H1 (cell line): ENCODE measurements at regions not wholly inside any gene's neighbourhood (a gene's known extent, or its start where the extent isn't known, plus 50 kb on each side); places are given as distances from the start of the nearest gene placed in this dataset.

ENCODE experiments used
- CTCF ChIA-PET: fragments of 300-600 bp; sonication (Branson Sonifier 250); formaldehyde crosslinking; loops from one replicate; lab custom pipeline; 2021; ENCODE audit not compliant: partially characterized antibody; lab: Charles Lee
- POLR2A ChIA-PET: fragments of 300-600 bp; sonication (Branson Sonifier 250); formaldehyde crosslinking; loops from one replicate; lab custom pipeline; 2021; ENCODE audit warnings: inconsistent platforms; ENCODE audit not compliant: partially characterized antibody; lab: Charles Lee
- DNase-seq, 2 experiments: peaks; one replicate each; pipeline versions ENCODE4 v3.0.0 to v3.0.0-alpha.2; 2010 to 2022; ENCODE audit warnings: low spot score in 2 of 2, low read depth in 1 of 2, mixed read lengths in 1 of 2
- FAIRE-seq: peaks from 2 replicates; lab custom pipeline; 2011; peaks lifted over from hg19 to GRCh38; lab: Jason Lieb, UNC
- H2AFZ ChIP-seq: 2 replicates; pipeline ENCODE4 v1.8.1; 2012; ENCODE audit warnings: low read length, inconsistent platforms
- H2AK5ac ChIP-seq: 2 replicates; pipeline ENCODE4 v1.6.1; 2013; ENCODE audit warnings: low read depth, low read length
- H2BK120ac ChIP-seq: replicated peaks from 2 replicates; pipeline ENCODE3; 2013; ENCODE audit warnings: low read depth, low read length, inconsistent platforms
- H2BK12ac ChIP-seq: 2 replicates; pipeline ENCODE4 v1.6.1; 2013; ENCODE audit warnings: low read depth, low read length
- H2BK15ac ChIP-seq: 2 replicates; pipeline ENCODE4 v1.6.1; 2013; ENCODE audit warnings: low read length
- H2BK20ac ChIP-seq: 2 replicates; pipeline ENCODE4 v1.6.1; 2013; ENCODE audit warnings: low read length
- H2BK5ac ChIP-seq: 2 replicates; pipeline ENCODE4 v1.6.1; 2013; ENCODE audit warnings: low read depth, low read length
- H3K14ac ChIP-seq: 2 replicates; pipeline ENCODE4 v1.6.1; 2013; ENCODE audit warnings: inconsistent platforms; ENCODE audit not compliant: insufficient read length
- H3K18ac ChIP-seq: 2 replicates; pipeline ENCODE4 v1.6.1; 2013; ENCODE audit warnings: low read length; ENCODE audit errors: extremely low read depth
- H3K23ac ChIP-seq: 2 replicates; pipeline ENCODE4 v1.6.1; 2013; ENCODE audit warnings: inconsistent platforms; ENCODE audit not compliant: insufficient read length
- H3K23me2 ChIP-seq: 2 replicates; pipeline ENCODE4 v1.6.1; 2013; ENCODE audit warnings: low read depth, low read length
- H3K27ac ChIP-seq: 2 replicates; pipeline ENCODE4 v1.6.1; 2011; ENCODE audit warnings: low read depth, low read length, inconsistent platforms
- H3K27me3 ChIP-seq, 4 experiments: replicated peaks in 1 of 4; 1 replicate in 1 of 4; 2 replicates in 3 of 4; pipeline versions ENCODE4 v1.6.1 to v1.8.1; 2011 to 2013; ENCODE audit warnings: low read length in 3 of 4, mild to moderate bottlenecking in 3 of 4, inconsistent platforms in 2 of 4, mixed read lengths in 2 of 4, moderate library complexity in 1 of 4; ENCODE audit not compliant: control insufficient read depth in 3 of 4, insufficient read depth in 3 of 4; ENCODE audit errors: extremely low read depth in 1 of 4
- H3K36me3 ChIP-seq, 4 experiments: 2 replicates each; pipeline versions ENCODE4 v1.6.1 to v1.8.1; 2011 to 2013; ENCODE audit warnings: mild to moderate bottlenecking in 4 of 4, low read length in 3 of 4, moderate library complexity in 2 of 4, control low read depth in 1 of 4, inconsistent platforms in 1 of 4; ENCODE audit not compliant: insufficient read depth in 4 of 4, control insufficient read depth in 2 of 4
- H3K4ac ChIP-seq: replicated peaks from 2 replicates; pipeline ENCODE3; 2013; ENCODE audit warnings: low read length, low read depth, mixed read lengths, inconsistent platforms; ENCODE audit not compliant: insufficient read length
- H3K4me1 ChIP-seq, 4 experiments: replicated peaks in 1 of 4; 1 replicate in 1 of 4; 2 replicates in 3 of 4; pipeline versions ENCODE4 v1.6.1 to v1.8.1; 2011 to 2013; ENCODE audit warnings: low read length in 3 of 4, inconsistent platforms in 2 of 4, mixed read lengths in 1 of 4; ENCODE audit not compliant: insufficient read depth in 4 of 4, control insufficient read depth in 3 of 4
- H3K4me2 ChIP-seq, 2 experiments: 2 replicates each; pipeline versions ENCODE4 v1.6.1 to v1.8.1; 2011 to 2013; ENCODE audit warnings: low read depth in 2 of 2, low read length in 2 of 2, control low read depth in 1 of 2, inconsistent platforms in 1 of 2, mild to moderate bottlenecking in 1 of 2; ENCODE audit not compliant: insufficient read depth in 1 of 2
- H3K4me3 ChIP-seq, 4 experiments: fragments of 200-600, 300-600 bp in 1 of 4; sonication (generic), shearing (Covaris generic), sonication (Bioruptor Twin) in 1 of 4; 2 replicates each; pipeline versions ENCODE4 v1.5.1 to v1.8.1; 2011 to 2016; ENCODE audit warnings: low read length in 4 of 4, low read depth in 3 of 4, control low read depth in 2 of 4, inconsistent platforms in 2 of 4, mild to moderate bottlenecking in 2 of 4, mixed read lengths in 1 of 4, moderate library complexity in 1 of 4; ENCODE audit not compliant: insufficient read depth in 2 of 4; ENCODE audit errors: extremely low read depth in 1 of 4
- H3K56ac ChIP-seq: replicated peaks from 2 replicates; pipeline ENCODE3; 2013; ENCODE audit warnings: low read depth, mild to moderate bottlenecking, mixed read lengths, low read length, inconsistent platforms; ENCODE audit not compliant: insufficient read length
- H3K79me1 ChIP-seq: 2 replicates; pipeline ENCODE4 v1.6.1; 2013; ENCODE audit warnings: low read depth, low read length, control low read depth
- H3K79me2 ChIP-seq, 2 experiments: 2 replicates each; pipeline versions ENCODE4 v1.6.1 to v1.8.1; 2012 to 2013; ENCODE audit warnings: low read length in 2 of 2, mild to moderate bottlenecking in 2 of 2, inconsistent platforms in 1 of 2; ENCODE audit not compliant: insufficient read depth in 2 of 2, control insufficient read depth in 1 of 2
- H3K9ac ChIP-seq, 4 experiments: replicated peaks in 1 of 4; 1 replicate in 1 of 4; 2 replicates in 3 of 4; pipeline versions ENCODE4 v1.6.1 to v1.8.1; 2011 to 2013; ENCODE audit warnings: low read depth in 3 of 4, low read length in 3 of 4, control low read depth in 2 of 4, mild to moderate bottlenecking in 2 of 4, moderate library complexity in 2 of 4, inconsistent platforms in 1 of 4; ENCODE audit errors: extremely low read depth in 1 of 4
- H3K9me3 ChIP-seq, 2 experiments: 2 replicates each; pipeline versions ENCODE4 v1.6.1 to v1.8.1; 2012 to 2013; ENCODE audit warnings: mild to moderate bottlenecking in 2 of 2, moderate library complexity in 2 of 2, control low read depth in 1 of 2, inconsistent platforms in 1 of 2, low read depth in 1 of 2, low read length in 1 of 2, mixed read lengths in 1 of 2; ENCODE audit not compliant: insufficient read depth in 2 of 2
- H4K20me1 ChIP-seq, 2 experiments: replicated peaks in 1 of 2; 2 replicates each; pipeline versions ENCODE3 to v1.8.1; 2011 to 2013; ENCODE audit warnings: inconsistent platforms in 2 of 2, low read length in 2 of 2, mild to moderate bottlenecking in 1 of 2; ENCODE audit not compliant: insufficient read depth in 2 of 2, control insufficient read depth in 1 of 2
- H4K5ac ChIP-seq: 2 replicates; pipeline ENCODE4 v1.6.1; 2013; ENCODE audit warnings: low read length, low read depth, mixed read lengths, inconsistent platforms; ENCODE audit not compliant: insufficient read length
- H4K8ac ChIP-seq: 2 replicates; pipeline ENCODE4 v1.8.0; 2013; ENCODE audit warnings: mild to moderate bottlenecking, moderate library complexity, low read length, inconsistent platforms; ENCODE audit not compliant: insufficient read depth; ENCODE audit errors: extremely low read depth
- H4K91ac ChIP-seq: replicated peaks from 2 replicates; pipeline ENCODE3; 2013; ENCODE audit warnings: low read length, mixed read lengths, inconsistent platforms; ENCODE audit not compliant: insufficient read length
- CTBP2 ChIP-seq: IDR thresholded peaks from 2 replicates; pipeline ENCODE4 v1.7.0; 2011; ENCODE audit warnings: borderline replicate concordance, mild to moderate bottlenecking, moderate library complexity, mixed read lengths, low read length; ENCODE audit not compliant: insufficient read depth, insufficient read length
- EP300 ChIP-seq, 2 experiments: IDR thresholded peaks; 1 replicate in 1 of 2; 2 replicates in 1 of 2; pipeline ENCODE4 v1.6.1; 2011 to 2012; ENCODE audit warnings: low read depth in 2 of 2, low read length in 2 of 2, mild to moderate bottlenecking in 2 of 2, borderline replicate concordance in 1 of 2, inconsistent platforms in 1 of 2, moderate library complexity in 1 of 2
- SRF ChIP-seq: IDR thresholded peaks from 2 replicates; pipeline ENCODE4 v1.6.1; 2011; ENCODE audit warnings: mild to moderate bottlenecking, low read depth, low read length, moderate library complexity
- TAF7 ChIP-seq: optimal IDR thresholded peaks from 2 replicates; pipeline ENCODE3; 2011; ENCODE audit warnings: low read depth, mild to moderate bottlenecking, inconsistent platforms, low read length, moderate library complexity, borderline replicate concordance
- WGBS, 2 experiments: shearing (Covaris generic) in 1 of 2; methylation state at CpG; one replicate each; pipeline versions ENCODE4 v1.1.6 to v1.1.7; 2013 to 2015; ENCODE audit warnings: low lambda C conversion rate in 2 of 2, mixed read lengths in 2 of 2, inconsistent platforms in 1 of 2, low coverage in 1 of 2, missing lambda C conversion rate in 1 of 2; ENCODE audit not compliant: insufficient replicate concordance in 2 of 2, insufficient coverage in 1 of 2, insufficient read length in 1 of 2; ENCODE audit errors: extremely low coverage in 1 of 2, missing lambda C conversion rate in 1 of 2; 5-methylcytosine and 5-hydroxymethylcytosine counted together
- TF ChIP-seq, protein P1 (sequence below): IDR thresholded peaks from 2 replicates; pipeline ENCODE4 v1.6.1; 2012; ENCODE audit warnings: inconsistent platforms

DNA sequence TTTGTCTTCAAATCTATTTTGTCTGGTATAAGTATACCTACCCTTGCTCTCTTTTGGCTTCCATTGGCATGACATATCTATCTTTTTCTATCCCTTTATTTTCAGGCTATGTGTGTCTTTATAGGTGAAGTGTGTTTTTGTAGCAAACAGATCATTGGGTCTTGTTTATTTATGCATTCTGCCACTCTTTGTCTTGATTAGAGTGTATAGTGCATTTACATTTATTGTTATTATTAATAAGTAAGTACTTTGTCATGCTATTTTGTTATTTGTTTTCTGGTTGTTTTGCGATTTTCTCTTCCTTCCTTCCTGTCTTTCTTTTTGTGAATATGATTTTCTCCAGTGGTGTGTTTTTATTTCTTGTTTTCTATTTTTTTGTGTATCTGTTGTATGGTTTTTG, 188.6 kb downstream of the GLUD2 start:
- H3K79me2 ChIP-seq: no peaks in the 10 kb centered on the region
- ChIA-PET POLR2A (no interaction called here), CTCF (no interaction called here)
- WGBS, 2 experiments: 100% methylated on average over 1 of the region's 1 CpG; no CpG with 5 or more reads in 1 of the 2 experiments
- H3K4me2 ChIP-seq: no peak overlapping the region
- no peak overlapping the region for H3K4ac ChIP-seq
- H3K27ac ChIP-seq: no peak overlapping the region
- no peak overlapping the region for H2BK12ac ChIP-seq
- no peaks in the 10 kb centered on the region for H3K4me1 ChIP-seq
- no peaks in the 10 kb centered on the region for H3K36me3 ChIP-seq
- H4K91ac ChIP-seq: no peak overlapping the region
- H4K20me1 ChIP-seq: no peaks in the 10 kb centered on the region
- no peak overlapping the region for H3K23ac ChIP-seq
- H3K27me3 ChIP-seq: no peaks in the 10 kb centered on the region
- no peak overlapping the region for H2BK20ac ChIP-seq
- no peak overlapping the region for H3K9ac ChIP-seq
- no peak overlapping the region for H2AK5ac ChIP-seq
- no peak overlapping the region for H2BK5ac ChIP-seq
- no peak overlapping the region for H3K4me3 ChIP-seq
- H3K56ac ChIP-seq: no peak overlapping the region
- no peaks in the 10 kb centered on the region for H3K79me1 ChIP-seq
- H3K23me2 ChIP-seq: no peaks in the 10 kb centered on the region
- FAIRE-seq: no peak
- peaks cover 7 to 13% of the 10 kb centered on the region in 2 experiments; a peak in 3 of 4 replicates for H3K9me3 ChIP-seq
- H2BK120ac ChIP-seq: no peak overlapping the region
- no peak overlapping the region for H4K8ac ChIP-seq
- DNase-seq: no peak
- H3K18ac ChIP-seq: no peak overlapping the region
- H4K5ac ChIP-seq: no peak overlapping the region
- no peak overlapping the region for H2BK15ac ChIP-seq
- H2AFZ ChIP-seq: no peak overlapping the region
- H3K14ac ChIP-seq: no peak overlapping the region
- TF ChIP-seq, protein P1, sequence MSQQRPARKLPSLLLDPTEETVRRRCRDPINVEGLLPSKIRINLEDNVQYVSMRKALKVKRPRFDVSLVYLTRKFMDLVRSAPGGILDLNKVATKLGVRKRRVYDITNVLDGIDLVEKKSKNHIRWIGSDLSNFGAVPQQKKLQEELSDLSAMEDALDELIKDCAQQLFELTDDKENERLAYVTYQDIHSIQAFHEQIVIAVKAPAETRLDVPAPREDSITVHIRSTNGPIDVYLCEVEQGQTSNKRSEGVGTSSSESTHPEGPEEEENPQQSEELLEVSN: no peak
- TF ChIP-seq CTBP2 (no peak), SRF (no peak), TAF7 (no peak), EP300 (IDR thresholded peaks at IDR 0.05; ENCODE audit: borderline replicate concordance in 1 of 2, low read depth in 2 of 2, low read length in 2 of 2) (no peak)
